ENCODE measurements at regions not wholly inside any gene's neighbourhood (a gene's known extent, or its start where the extent isn't known, plus 50 kb on each side); places are given as distances from the start of the nearest gene placed in this dataset.

DNA sequence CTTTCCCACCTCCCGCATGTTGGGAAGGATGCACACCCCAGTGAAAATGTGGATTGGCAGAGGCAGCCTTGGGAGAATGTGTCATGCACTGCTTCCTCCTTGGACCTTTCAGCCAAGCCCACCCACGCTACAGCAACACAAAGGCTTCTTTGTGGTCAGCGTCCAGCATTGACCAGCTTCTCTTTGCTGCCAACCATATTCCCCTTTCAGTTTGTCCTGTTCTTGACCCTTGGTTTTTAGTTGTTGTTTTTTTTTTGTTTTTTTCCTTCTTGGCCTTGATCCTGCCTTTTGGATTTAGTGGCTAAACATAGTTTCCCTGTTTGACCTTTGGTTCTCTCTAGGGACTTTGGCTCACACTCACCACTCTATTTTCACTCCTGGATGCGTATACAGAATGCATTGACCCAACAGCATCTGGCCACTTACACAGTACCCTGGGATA lies 573.6 kb downstream of the INSC start:
- no peak overlapping the region for H3K4me3 ChIP-seq (ENCODE audit: low read length)
- TF ChIP-seq, protein P1, sequence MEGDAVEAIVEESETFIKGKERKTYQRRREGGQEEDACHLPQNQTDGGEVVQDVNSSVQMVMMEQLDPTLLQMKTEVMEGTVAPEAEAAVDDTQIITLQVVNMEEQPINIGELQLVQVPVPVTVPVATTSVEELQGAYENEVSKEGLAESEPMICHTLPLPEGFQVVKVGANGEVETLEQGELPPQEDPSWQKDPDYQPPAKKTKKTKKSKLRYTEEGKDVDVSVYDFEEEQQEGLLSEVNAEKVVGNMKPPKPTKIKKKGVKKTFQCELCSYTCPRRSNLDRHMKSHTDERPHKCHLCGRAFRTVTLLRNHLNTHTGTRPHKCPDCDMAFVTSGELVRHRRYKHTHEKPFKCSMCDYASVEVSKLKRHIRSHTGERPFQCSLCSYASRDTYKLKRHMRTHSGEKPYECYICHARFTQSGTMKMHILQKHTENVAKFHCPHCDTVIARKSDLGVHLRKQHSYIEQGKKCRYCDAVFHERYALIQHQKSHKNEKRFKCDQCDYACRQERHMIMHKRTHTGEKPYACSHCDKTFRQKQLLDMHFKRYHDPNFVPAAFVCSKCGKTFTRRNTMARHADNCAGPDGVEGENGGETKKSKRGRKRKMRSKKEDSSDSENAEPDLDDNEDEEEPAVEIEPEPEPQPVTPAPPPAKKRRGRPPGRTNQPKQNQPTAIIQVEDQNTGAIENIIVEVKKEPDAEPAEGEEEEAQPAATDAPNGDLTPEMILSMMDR (IDR thresholded peaks at IDR 0.05; ENCODE audit: insufficient read depth, low read depth, low read length, missing control alignments): no peak
- no peak for DNase-seq (ENCODE audit: low read depth)

DNA sequence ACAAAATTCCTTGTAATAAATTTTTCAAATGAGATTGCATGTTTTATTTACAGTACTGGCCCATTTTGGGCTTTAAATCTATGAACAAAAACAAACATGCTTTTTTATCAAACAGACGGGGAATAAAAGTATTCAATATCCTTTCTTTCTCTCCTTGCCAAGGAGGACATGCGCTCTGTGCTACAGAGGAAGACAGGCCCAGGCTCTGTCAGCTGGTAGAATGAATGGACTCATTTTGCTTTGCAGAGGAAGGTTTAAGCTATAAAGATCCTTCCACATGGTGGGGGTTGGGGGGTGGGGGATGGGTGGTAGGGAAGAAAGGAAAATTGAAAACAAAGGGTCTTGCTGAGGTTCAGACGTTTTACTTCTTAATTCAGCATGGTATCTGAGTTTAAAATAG lies 575.6 kb downstream of the INSC start:
- DNase-seq (ENCODE audit: low read depth): no peak
- TF ChIP-seq, protein P1 (IDR thresholded peaks at IDR 0.05; ENCODE audit: insufficient read depth, low read depth, low read length, missing control alignments): no peak
- no peak overlapping the region for H3K4me3 ChIP-seq (ENCODE audit: low read length)

DNA sequence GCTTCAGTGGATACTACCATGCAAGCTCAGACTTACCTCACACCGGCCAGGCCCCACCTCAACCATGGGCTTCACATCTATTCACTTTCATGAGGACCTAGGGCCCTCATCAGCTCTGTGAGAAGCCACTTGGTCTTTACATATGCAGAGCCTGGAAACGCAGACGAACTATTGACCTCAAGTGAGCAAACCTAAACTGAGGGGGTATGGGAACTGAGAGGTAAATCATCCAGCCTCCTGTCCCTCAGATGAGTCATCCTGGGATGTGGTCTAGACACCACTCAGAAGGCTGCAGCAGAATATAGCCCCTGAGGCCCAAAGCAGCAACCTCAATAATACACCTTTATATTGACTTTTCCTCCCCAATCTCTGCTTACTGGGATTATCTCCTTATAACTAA lies 578.0 kb downstream of the INSC start:
- no peak for DNase-seq (ENCODE audit: low read depth)
- TF ChIP-seq, protein P1 (IDR thresholded peaks at IDR 0.05; ENCODE audit: insufficient read depth, low read depth, low read length, missing control alignments): no peak
- H3K4me3 ChIP-seq (ENCODE audit: low read length): no peak overlapping the region

DNA sequence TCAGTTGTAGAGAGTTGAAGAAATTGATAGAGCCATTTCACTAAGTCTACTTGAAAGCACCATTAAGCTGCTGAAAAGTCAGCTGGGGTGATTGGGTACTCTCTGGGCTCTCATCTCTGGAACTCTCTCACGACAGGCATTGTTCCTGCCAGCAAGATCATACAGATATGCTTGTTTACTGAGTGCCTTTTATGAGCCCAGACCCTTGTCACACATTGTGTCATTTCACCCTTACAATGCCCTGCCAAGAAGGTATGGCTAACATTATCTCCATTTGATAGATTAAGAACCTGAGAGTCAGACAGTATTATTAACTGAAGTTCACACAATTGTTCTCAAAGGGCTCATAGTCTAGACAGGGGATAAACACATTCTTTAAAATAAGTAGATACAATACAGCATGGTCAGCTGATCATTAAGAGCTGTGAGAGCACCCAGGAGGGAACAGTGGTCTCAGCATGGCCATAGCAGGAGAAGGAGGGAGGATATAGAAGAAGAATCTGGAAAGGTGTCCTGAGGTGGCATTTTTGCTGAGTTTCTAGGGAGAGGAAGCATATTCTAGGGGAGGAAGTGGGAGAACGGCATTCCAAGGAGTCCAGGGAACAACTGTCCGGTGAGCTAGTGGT lies 580.5 kb downstream of the INSC start:
- TF ChIP-seq, protein P1 (IDR thresholded peaks at IDR 0.05; ENCODE audit: insufficient read depth, low read depth, low read length, missing control alignments): no peak
- H3K4me3 ChIP-seq (ENCODE audit: low read length): no peak overlapping the region
- DNase-seq (ENCODE audit: low read depth): no peak

DNA sequence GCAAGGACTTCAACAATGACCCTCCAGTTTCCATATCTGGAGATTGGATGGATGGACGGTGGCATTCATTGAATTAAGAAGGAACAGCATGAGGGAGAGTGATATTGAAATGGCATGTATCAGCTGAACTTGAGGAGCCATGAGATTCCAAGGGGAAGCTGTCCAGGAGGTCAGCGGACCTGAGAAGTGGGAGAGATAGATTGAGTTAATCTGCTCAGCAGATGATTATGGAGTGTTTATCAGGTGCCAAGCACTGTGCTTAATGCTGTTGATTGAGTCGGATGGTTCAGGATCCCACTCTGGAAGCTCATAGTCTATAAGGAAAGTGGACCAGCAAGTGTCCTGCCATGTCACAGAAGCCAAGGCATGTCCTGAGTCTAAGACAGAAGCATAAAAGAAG lies 581.3 kb downstream of the INSC start:
- H3K4me3 ChIP-seq (ENCODE audit: low read length): no peak overlapping the region
- TF ChIP-seq, protein P1 (IDR thresholded peaks at IDR 0.05; ENCODE audit: insufficient read depth, low read depth, low read length, missing control alignments): no peak
- DNase-seq (ENCODE audit: low read depth): no peak

DNA sequence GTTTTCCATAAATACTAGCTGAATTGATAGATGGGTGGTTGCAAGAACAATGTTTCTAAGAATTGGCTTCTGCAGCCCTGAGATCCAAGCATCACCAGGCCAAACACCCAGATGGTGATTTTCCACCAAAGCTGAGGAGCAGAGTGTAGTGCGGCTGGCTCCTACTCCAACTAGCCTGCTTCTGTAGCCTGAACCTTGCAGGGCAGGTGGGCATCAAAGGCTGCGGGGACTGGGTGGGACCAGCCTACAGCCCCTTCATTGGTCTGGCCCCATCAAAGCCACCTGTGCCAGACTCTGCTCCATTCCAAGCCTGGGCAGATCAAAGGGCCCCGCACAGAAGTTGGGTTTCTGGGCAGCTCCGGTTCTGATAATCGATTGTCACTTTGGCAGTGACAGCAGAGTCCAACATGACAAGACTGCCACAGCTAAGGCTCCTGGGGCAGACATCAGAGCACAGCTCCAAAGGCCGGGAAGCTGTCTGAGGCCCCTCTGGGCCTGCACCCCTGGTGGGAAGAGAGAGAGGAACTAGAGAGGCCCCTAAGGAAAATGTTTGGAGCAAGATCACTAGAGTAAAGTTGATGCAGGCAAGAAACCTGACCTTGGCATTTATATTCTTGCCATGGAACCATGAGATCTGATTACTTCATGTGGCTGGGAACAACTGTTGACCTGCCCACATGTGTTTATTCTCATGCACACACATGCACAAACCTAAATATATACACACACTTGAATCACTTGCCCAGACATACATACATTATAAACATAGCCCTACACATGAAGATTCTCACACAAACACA lies 582.9 kb downstream of the INSC start:
- TF ChIP-seq, protein P1 (IDR thresholded peaks at IDR 0.05; ENCODE audit: insufficient read depth, low read depth, low read length, missing control alignments): no peak
- DNase-seq (ENCODE audit: low read depth): no peak
- no peak overlapping the region for H3K4me3 ChIP-seq (ENCODE audit: low read length)

Data from epithelial cell of esophagus (primary cell).